IMR-90 (cell line): ENCODE measurements at regions not wholly inside any gene's neighbourhood (a gene's known extent, or its start where the extent isn't known, plus 50 kb on each side); places are given as distances from the start of the nearest gene placed in this dataset.

Experiments used
- ATAC-seq: fragments of 200-7000 bp; cut with Tn5 transposase; 2 replicates; pipeline ENCODE4 v1.9.1; 2020; ENCODE audit warnings: low read depth, mild to moderate bottlenecking, moderate library complexity
- BruUV-seq: library from RNA; stranded (reverse); fragments of 400-500 nt; replicated peaks from 2 replicates; lab custom pipeline; 2021; lab: Mats Ljungman, UMichigan
- CTCF ChIA-PET: fragments of 300-600 bp; formaldehyde crosslinking; extraction: SDS; loops from one replicate; lab custom pipeline; 2021; ENCODE audit warnings: antibody characterized with exemption; lab: Yijun Ruan, JAX
- POLR2A ChIA-PET: fragments of 300-600 bp; sonication (Branson Sonifier 250); formaldehyde crosslinking; loops from one replicate; lab custom pipeline; 2022; ENCODE audit warnings: antibody characterized with exemption; ENCODE audit not compliant: unreplicated experiment; lab: Charles Lee
- DNase-seq: peaks from one replicate; pipeline ENCODE4 v3.0.0; 2013
- H2AFZ ChIP-seq: replicated peaks from 2 replicates; pipeline ENCODE3; 2013; ENCODE audit warnings: low read length, mild to moderate bottlenecking; ENCODE audit not compliant: poor library complexity
- H2AK5ac ChIP-seq: 2 replicates; pipeline ENCODE4 v1.6.1; 2013; ENCODE audit warnings: low read depth, low read length, inconsistent platforms
- H2AK9ac ChIP-seq: replicated peaks from 2 replicates; pipeline ENCODE3; 2013; ENCODE audit warnings: mild to moderate bottlenecking, low read depth, low read length, moderate library complexity; ENCODE audit not compliant: poor library complexity
- H2BK120ac ChIP-seq: 2 replicates; pipeline ENCODE4 v1.6.1; 2013; ENCODE audit warnings: low read depth, low read length, inconsistent platforms
- H2BK15ac ChIP-seq: 3 replicates; pipeline ENCODE4 v1.6.1; 2013; ENCODE audit warnings: low read depth, low read length, inconsistent platforms
- H2BK20ac ChIP-seq: 2 replicates; pipeline ENCODE4 v1.6.1; 2013; ENCODE audit warnings: low read depth, mild to moderate bottlenecking, inconsistent platforms, low read length, moderate library complexity
- H2BK5ac ChIP-seq: 2 replicates; pipeline ENCODE4 v1.6.1; 2013; ENCODE audit warnings: mild to moderate bottlenecking, low read depth, low read length, inconsistent platforms; ENCODE audit not compliant: poor library complexity, severe bottlenecking
- H3K14ac ChIP-seq: replicated peaks from 2 replicates; pipeline ENCODE4 v1.6.1; 2013; ENCODE audit warnings: low read depth, low read length, inconsistent platforms
- H3K18ac ChIP-seq: 2 replicates; pipeline ENCODE4 v1.6.1; 2013; ENCODE audit warnings: low read depth, low read length, control low read depth
- H3K23ac ChIP-seq: 2 replicates; pipeline ENCODE4 v1.6.1; 2013; ENCODE audit warnings: low read depth, low read length, inconsistent platforms
- H3K27ac ChIP-seq: 2 replicates; pipeline ENCODE4 v1.5.1; 2013; ENCODE audit warnings: mild to moderate bottlenecking, control low read depth, low read length; ENCODE audit not compliant: insufficient read depth
- H3K27me3 ChIP-seq: 2 replicates; pipeline ENCODE4 v1.6.1; 2013; ENCODE audit warnings: low read length; ENCODE audit not compliant: control insufficient read depth, insufficient read depth
- H3K36me3 ChIP-seq: 2 replicates; pipeline ENCODE4 v1.6.1; 2013; ENCODE audit warnings: low read length, mixed read lengths; ENCODE audit not compliant: control insufficient read depth, insufficient read depth
- H3K4ac ChIP-seq: 2 replicates; pipeline ENCODE4 v1.6.1; 2013; ENCODE audit warnings: low read depth, low read length, inconsistent platforms
- H3K4me1 ChIP-seq: 2 replicates; pipeline ENCODE4 v1.6.1; 2013; ENCODE audit warnings: low read length, mixed read lengths; ENCODE audit not compliant: control insufficient read depth, insufficient read depth
- H3K4me2 ChIP-seq: 2 replicates; pipeline ENCODE4 v1.6.1; 2013; ENCODE audit warnings: low read depth, mild to moderate bottlenecking, control low read depth, low read length, moderate library complexity
- H3K4me3 ChIP-seq: 2 replicates; pipeline ENCODE4 v1.5.1; 2013; ENCODE audit warnings: low read depth, mild to moderate bottlenecking, control low read depth, low read length, moderate library complexity; ENCODE audit not compliant: insufficient read depth
- H3K56ac ChIP-seq: 2 replicates; pipeline ENCODE4 v1.6.1; 2013; ENCODE audit warnings: low read length, inconsistent platforms; ENCODE audit not compliant: insufficient read depth; ENCODE audit errors: extremely low read depth
- H3K79me1 ChIP-seq, 2 experiments: 2 replicates each; pipeline ENCODE4 v1.6.1; 2013; ENCODE audit warnings: low read length in 2 of 2, inconsistent platforms in 1 of 2, low read depth in 1 of 2
- H3K9ac ChIP-seq: 2 replicates; pipeline ENCODE4 v1.6.1; 2013; ENCODE audit warnings: low read depth, low read length, control low read depth
- H3K9me1 ChIP-seq: 2 replicates; pipeline ENCODE4 v1.6.1; 2013; ENCODE audit warnings: low read length, inconsistent platforms; ENCODE audit not compliant: insufficient read depth
- H3K9me3 ChIP-seq: 2 replicates; pipeline ENCODE4 v1.6.1; 2013; ENCODE audit warnings: low read length; ENCODE audit not compliant: control insufficient read depth, insufficient read depth
- H4K20me1 ChIP-seq: 2 replicates; pipeline ENCODE4 v1.6.1; 2013; ENCODE audit warnings: low read length, inconsistent platforms; ENCODE audit not compliant: insufficient read depth
- H4K5ac ChIP-seq: 2 replicates; pipeline ENCODE4 v1.6.1; 2013; ENCODE audit warnings: mild to moderate bottlenecking, low read depth, low read length, control low read depth
- H4K8ac ChIP-seq, 2 experiments: 2 replicates each; pipeline ENCODE4 v1.6.1; 2013; ENCODE audit warnings: low read depth in 2 of 2, low read length in 2 of 2, control low read depth in 1 of 2, inconsistent platforms in 1 of 2
- H4K91ac ChIP-seq: 2 replicates; pipeline ENCODE4 v1.6.1; 2013; ENCODE audit warnings: low read depth, low read length, inconsistent platforms; ENCODE audit not compliant: insufficient read depth
- BHLHE40 ChIP-seq: fragments of 150-350 bp; IDR thresholded peaks from 2 replicates; pipeline ENCODE4 v1.6.1; 2016; ENCODE audit warnings: mild to moderate bottlenecking, low read depth, low read length
- CEBPB ChIP-seq: IDR thresholded peaks from 2 replicates; pipeline ENCODE4 v1.6.1; 2012; ENCODE audit warnings: low read depth, low read length, improper control_type of control experiment
- CHD1 ChIP-seq: IDR thresholded peaks from 2 replicates; pipeline ENCODE4 v1.6.1; 2012; ENCODE audit warnings: low read depth, low read length, improper control_type of control experiment
- CTCF ChIP-seq: conservative IDR thresholded peaks from 2 replicates; pipeline ENCODE4 v1.5.1; 2012; ENCODE audit warnings: mild to moderate bottlenecking, low read depth, low read length, improper control_type of control experiment
- ELK1 ChIP-seq: fragments of 150-350 bp; IDR thresholded peaks from 2 replicates; pipeline ENCODE4 v1.6.1; 2016; ENCODE audit warnings: low read depth, mild to moderate bottlenecking, low read length, moderate library complexity, borderline replicate concordance
- FOS ChIP-seq: fragments of 150-350 bp; IDR thresholded peaks from 2 replicates; pipeline ENCODE4 v1.6.1; 2016; ENCODE audit warnings: low read depth, low read length
- MAFK ChIP-seq: IDR thresholded peaks from 2 replicates; pipeline ENCODE4 v1.6.1; 2012; ENCODE audit warnings: low read depth, low read length, improper control_type of control experiment
- MAZ ChIP-seq: IDR thresholded peaks from 2 replicates; pipeline ENCODE4 v1.6.1; 2012; ENCODE audit warnings: low read depth, mild to moderate bottlenecking, low read length, improper control_type of control experiment, moderate library complexity, borderline replicate concordance
- MXI1 ChIP-seq: IDR thresholded peaks from 2 replicates; pipeline ENCODE4 v1.6.1; 2012; ENCODE audit warnings: low read depth, mild to moderate bottlenecking, low read length, moderate library complexity, borderline replicate concordance
- NFE2L2 ChIP-seq: fragments of 150-350 bp; IDR thresholded peaks from 2 replicates; pipeline ENCODE4 v1.6.1; 2016; ENCODE audit warnings: low read depth, mild to moderate bottlenecking, low read length
- POLR2A ChIP-seq: IDR thresholded peaks from 2 replicates; pipeline ENCODE4 v1.6.1; 2012; ENCODE audit warnings: mild to moderate bottlenecking, low read depth, low read length
- RAD21 ChIP-seq: IDR thresholded peaks from 2 replicates; pipeline ENCODE4 v1.6.1; 2012; ENCODE audit warnings: low read length, improper control_type of control experiment
- RCOR1 ChIP-seq: IDR thresholded peaks from 2 replicates; pipeline ENCODE4 v1.6.1; 2012; ENCODE audit warnings: mild to moderate bottlenecking, low read length, improper control_type of control experiment; ENCODE audit not compliant: insufficient replicate concordance
- RFX5 ChIP-seq: IDR thresholded peaks from 2 replicates; pipeline ENCODE4 v1.8.0; 2012; ENCODE audit warnings: low read depth, mild to moderate bottlenecking, low read length, moderate library complexity
- SMC3 ChIP-seq: fragments of 150-350 bp; IDR thresholded peaks from 2 replicates; pipeline ENCODE4 v1.6.1; 2016; ENCODE audit warnings: low read depth, mild to moderate bottlenecking, antibody characterized with exemption, low read length, moderate library complexity
- USF2 ChIP-seq: fragments of 150-350 bp; IDR thresholded peaks from 2 replicates; pipeline ENCODE4 v1.6.1; 2017; ENCODE audit warnings: mild to moderate bottlenecking, antibody characterized with exemption, low read length, low read depth
- whole genome bisulfite sequencing, 2 experiments: methylation state at CpG; one replicate each; pipeline versions ENCODE4 v1.1.5 to v1.1.7; 2013; ENCODE audit warnings: missing lambda C conversion rate in 2 of 2; ENCODE audit not compliant: insufficient read length in 1 of 2; ENCODE audit errors: extremely low coverage in 2 of 2; 5-methylcytosine and 5-hydroxymethylcytosine counted together
- dilution Hi-C: fragments of 300-500 bp; cut with HindIII; formaldehyde crosslinking; loops from one replicate; pipeline ENCODE4 v1.14.3; 2018; ENCODE audit warnings: low sequenced_read_pairs; ENCODE audit not compliant: unreplicated experiment
- in situ Hi-C: fragments of 300-500 bp; cut with MboI; formaldehyde crosslinking; loops from 3 replicates; pipeline ENCODE4 v1.14.3; 2019; ENCODE audit warnings: low sequenced_read_pairs, inconsistent platforms, mixed read lengths
- intact Hi-C: fragments of 100-400 bp; cut with micrococcal nuclease; formaldehyde crosslinking; loops from 2 replicates; pipeline ENCODE4 v1.10.0; 2022

GRCh38 chr14:48586099-48586498 lies 910.7 kb upstream of the MDGA2 start:
- TF ChIP-seq RCOR1 = no peak
- TF ChIP-seq CEBPB = no peak
- no peak for TF ChIP-seq RFX5
- TF ChIP-seq CTCF = no peak
- no peak for TF ChIP-seq NFE2L2
- TF ChIP-seq BHLHE40 = no peak
- no peak for TF ChIP-seq RAD21
- TF ChIP-seq ELK1 = no peak
- TF ChIP-seq SMC3 = no peak
- TF ChIP-seq POLR2A = no peak
- TF ChIP-seq FOS = no peak
- TF ChIP-seq USF2 = no peak
- TF ChIP-seq MAFK = no peak
- no peak for TF ChIP-seq CHD1
- TF ChIP-seq MXI1 = no peak
- TF ChIP-seq MAZ = no peak
- no peak overlapping the region for H2BK120ac ChIP-seq
- H3K9ac ChIP-seq = no peak overlapping the region
- no peak overlapping the region for H2AFZ ChIP-seq
- in situ Hi-C loops (no loop called here), intact Hi-C loops (no loop called here), dilution Hi-C loops (no loop called here)
- H3K23ac ChIP-seq = no peak overlapping the region
- H3K14ac ChIP-seq = no peak overlapping the region
- H3K36me3 ChIP-seq = no peaks in the 10 kb centered on the region
- no peak overlapping the region for H2BK15ac ChIP-seq
- no CpG with 5 or more reads among the region's 1 CpG for WGBS, 2 experiments
- H3K4me2 ChIP-seq = no peak overlapping the region
- ChIA-PET CTCF (no interaction called here), POLR2A (no interaction called here)
- H3K27me3 ChIP-seq = no peaks in the 10 kb centered on the region
- no peak overlapping the region for H3K56ac ChIP-seq
- no peak overlapping the region for H3K18ac ChIP-seq
- no peak overlapping the region for H3K4ac ChIP-seq
- H4K5ac ChIP-seq = no peak overlapping the region
- no peaks in the 10 kb centered on the region for H3K79me1 ChIP-seq
- DNase-seq (no peak), ATAC-seq (no peak)
- H3K9me1 ChIP-seq = no peaks in the 10 kb centered on the region
- no peak overlapping the region for H2AK9ac ChIP-seq
- no peak overlapping the region for H3K4me3 ChIP-seq
- H3K9me3 ChIP-seq = no peaks in the 10 kb centered on the region
- no peak overlapping the region for H4K91ac ChIP-seq
- H2BK5ac ChIP-seq = no peak overlapping the region
- H3K27ac ChIP-seq = no peak overlapping the region
- H2BK20ac ChIP-seq = no peak overlapping the region
- H4K8ac ChIP-seq = no peak overlapping the region
- BruUV-seq = no TSS peak
- H3K4me1 ChIP-seq = no peaks in the 10 kb centered on the region
- H4K20me1 ChIP-seq = no peaks in the 10 kb centered on the region
- no peak overlapping the region for H2AK5ac ChIP-seq
